GM21515 (cell line): ENCODE measurements at regions not wholly inside any gene's neighbourhood (a gene's known extent, or its start where the extent isn't known, plus 50 kb on each side); places are given as distances from the start of the nearest gene placed in this dataset.
"Not testable (repeated sequence)": the region's sequence is repeated elsewhere in the genome, so short reads cannot be mapped to it uniquely, and the experiment has no call there.

Source experiments
- ATAC-seq: cut with Tn5 transposase; IDR thresholded peaks from one replicate; pipeline ENCODE4 v1.9.1; 2021; ENCODE audit not compliant: unreplicated experiment

GRCh38 chr2:95654897-95655296, 63.1 kb downstream of the TRIM43 start:
- ATAC-seq, result not testable (repeated sequence)

DNA sequence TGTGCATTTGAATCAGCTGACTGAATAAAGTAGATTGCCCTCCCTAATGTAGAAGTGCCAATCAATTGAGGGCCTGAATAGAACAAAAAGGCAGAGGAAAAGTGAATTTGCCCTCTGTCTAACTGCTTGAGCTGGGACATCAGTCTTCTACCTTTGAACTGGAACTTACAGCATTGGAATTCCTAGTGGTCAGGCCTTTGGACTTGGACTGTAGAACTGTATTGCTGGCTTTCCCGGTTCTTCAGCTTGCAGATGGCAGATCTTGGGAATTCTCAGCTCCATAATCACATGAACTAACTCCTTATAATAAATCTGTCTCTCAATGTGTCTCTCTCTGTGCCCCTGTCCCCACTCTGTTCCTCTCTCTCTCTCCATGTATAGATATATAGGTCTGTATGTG, 64.8 kb downstream of the TRIM43 start:
- ATAC-seq, result not testable (repeated sequence)

- not testable (repeated sequence) for ATAC-seq
Observed at GRCh38 chr2:95657937-95658336, 66.1 kb downstream of the TRIM43 start.

GRCh38 chr2:95660766-95661562, 69.2 kb downstream of the TRIM43 start:
- not testable (repeated sequence) for ATAC-seq

- ATAC-seq, result not testable (repeated sequence)
Observed at GRCh38 chr2:95663471-95664441, 72.0 kb downstream of the TRIM43 start.

DNA sequence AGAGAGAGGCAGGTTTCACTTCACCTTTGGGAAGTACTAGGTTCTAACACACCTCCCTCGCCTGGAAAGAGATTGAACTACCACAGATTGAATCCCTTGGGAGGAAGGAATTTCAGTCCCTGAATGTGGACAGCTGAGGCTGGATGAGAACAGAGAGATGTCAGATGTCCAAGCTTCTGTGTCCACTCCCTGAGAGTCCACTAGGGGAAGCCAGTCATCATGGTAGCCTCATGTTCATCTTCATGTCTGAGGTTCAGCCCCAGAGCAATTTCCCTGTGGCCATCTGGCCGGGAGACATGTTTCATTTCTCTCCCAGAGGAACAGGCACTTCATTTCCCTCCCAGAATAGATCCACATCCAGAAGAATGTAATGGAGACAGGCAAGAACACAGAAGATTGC, 74.8 kb downstream of the TRIM43 start:
- not testable (repeated sequence) for ATAC-seq

DNA sequence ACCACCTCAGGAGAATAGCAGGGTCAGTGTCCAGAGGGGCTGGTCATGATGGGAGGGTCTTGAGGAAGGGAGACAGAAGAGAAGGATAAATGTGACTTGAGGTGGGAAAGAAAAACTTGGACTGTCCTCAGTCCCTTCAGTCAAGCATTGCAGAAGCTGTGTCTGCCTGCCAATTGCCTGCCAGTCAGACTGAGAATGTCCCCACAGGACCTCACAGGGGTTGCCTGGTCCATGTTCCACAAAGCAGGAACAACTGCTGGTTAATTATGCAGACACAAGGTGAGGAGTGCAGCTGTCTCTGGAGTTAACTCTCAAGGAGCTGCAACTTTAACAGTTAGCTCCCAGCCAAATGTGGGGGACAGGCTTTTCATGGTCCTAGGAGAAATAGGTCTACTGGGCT, 75.7 kb downstream of the TRIM43 start:
- ATAC-seq, result no peak

GRCh38 chr2:95668934-95669333, 77.1 kb downstream of the TRIM43 start:
- not testable (repeated sequence) for ATAC-seq

GRCh38 chr2:95669441-95669991, 77.7 kb downstream of the TRIM43 start:
- ATAC-seq, result no peak

DNA sequence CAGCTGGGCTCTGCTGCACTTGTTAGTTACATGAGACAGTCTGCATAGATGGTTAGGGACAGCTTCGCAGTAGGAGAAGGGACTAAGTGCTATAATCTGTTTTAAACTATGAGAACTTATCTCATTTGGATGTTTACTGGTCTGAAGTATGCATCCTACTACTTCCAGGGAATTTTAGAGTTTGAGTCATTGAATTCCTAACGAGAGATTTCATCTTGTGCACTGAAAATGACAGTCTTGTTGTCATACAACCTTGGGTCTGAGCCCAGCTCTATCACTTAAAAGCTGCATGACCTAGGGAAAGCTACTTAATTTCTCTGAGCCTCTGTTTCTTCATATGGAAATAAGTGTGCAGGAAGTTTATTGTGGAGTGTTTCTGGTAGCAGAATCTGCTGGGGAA, 78.4 kb downstream of the TRIM43 start:
- ATAC-seq, result no peak

DNA sequence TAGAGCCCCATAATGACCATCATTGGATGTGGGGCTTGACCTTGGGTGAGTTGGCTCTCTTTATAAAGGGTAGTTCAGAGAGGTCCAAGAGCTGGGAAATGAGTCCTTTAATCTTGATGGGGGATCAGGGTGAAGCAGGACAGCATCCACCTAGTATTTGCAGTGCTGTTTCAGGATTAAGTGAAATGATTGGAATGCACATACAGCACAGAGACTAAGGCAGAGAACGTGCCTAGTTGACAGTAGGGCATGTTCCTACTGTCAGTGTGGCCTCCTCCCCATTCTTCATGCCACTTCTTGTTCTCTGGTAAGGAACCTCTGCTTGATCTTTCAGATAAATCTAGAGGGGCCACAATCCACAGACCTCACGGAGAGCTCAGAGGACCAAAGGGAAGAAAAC, 78.9 kb downstream of the TRIM43 start:
- ATAC-seq, result no peak

DNA sequence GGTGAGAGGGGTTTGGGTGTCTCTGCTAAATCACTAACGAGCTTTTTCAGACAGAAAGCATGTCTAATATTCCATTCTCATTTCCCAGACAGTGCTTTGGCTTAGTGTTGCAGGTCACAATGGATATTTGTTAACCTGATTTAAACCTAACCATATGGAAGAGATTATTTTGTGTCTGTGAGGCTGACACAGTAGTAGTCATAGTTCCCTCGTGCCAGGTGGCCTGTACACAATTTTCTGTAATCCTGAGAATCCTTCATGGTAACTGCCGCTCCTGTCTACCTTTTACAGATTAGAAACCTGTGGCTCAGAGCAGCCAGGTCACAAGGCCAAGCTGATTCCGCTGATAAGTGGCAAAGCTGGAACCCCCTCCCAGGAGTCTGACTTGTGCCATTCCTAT, 79.4 kb downstream of the TRIM43 start:
- ATAC-seq, result not testable (repeated sequence)

- not testable (repeated sequence) for ATAC-seq
Observed at GRCh38 chr2:95671992-95672391, 80.2 kb downstream of the TRIM43 start.

- not testable (repeated sequence) for ATAC-seq
Observed at GRCh38 chr2:95672500-95672899, 80.7 kb downstream of the TRIM43 start.

GRCh38 chr2:95674186-95674585, 82.4 kb downstream of the TRIM43 start:
- ATAC-seq, result no peak

DNA sequence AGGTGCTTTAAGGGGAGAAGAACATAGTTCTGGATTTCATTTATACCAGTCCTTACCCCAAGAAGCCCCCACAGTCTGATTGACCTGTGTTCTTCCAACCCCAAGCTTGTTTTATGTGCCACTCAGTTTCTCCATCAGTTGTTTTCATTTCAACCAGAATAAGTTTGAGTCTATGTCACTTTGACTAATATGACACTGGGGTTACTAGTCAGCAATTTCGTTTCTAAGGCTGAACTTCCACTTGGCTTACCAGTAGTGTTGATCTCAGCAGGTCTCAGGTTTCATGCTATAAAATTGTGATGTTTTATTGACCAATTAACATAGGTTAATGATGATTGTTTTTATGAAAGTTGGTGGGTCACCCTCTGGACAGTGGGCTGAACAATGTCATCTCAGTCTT, 84.8 kb downstream of the TRIM43 start:
- not testable (repeated sequence) for ATAC-seq

DNA sequence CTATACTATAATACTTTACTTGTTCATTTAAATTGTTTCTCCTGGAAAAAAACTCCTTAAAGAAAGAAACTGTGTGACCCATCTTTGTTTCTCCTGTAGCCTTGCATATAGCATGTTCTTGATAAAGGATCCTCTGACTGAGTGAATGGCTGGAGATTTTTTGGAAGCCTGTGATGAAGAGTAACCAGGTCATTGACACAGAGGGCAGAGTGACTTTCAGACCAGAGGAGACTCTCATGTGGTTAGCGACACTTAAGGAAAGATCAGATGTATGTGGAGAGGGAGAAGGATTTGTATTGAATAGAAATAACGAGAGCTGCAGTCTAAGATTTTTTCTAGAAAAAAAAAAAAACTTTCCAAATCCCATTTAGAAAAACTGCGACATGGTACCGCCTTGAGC, 85.5 kb downstream of the TRIM43 start:
- ATAC-seq, result no peak

DNA sequence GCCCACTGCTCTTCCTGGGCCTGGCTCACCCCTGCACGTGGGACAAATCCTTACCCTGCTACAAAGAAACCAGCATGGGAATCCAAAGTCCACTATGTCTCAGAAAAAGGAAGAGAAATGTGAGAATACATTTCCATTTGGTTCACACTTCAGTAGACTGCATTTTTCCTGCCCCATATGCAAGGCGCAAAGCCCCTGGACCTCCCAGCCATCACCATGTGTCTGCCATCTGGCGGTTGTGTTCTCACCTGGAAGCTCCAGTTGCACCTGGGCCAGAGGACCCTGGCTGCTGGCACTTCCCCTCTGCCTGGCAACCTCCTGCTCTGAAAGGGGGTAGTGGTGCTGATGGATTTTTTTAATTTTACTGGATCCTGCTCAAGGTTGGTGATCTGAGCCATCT, 86.0 kb downstream of the TRIM43 start:
- not testable (repeated sequence) for ATAC-seq

GRCh38 chr2:95681158-95681557, 89.4 kb downstream of the TRIM43 start:
- ATAC-seq, result not testable (repeated sequence)

DNA sequence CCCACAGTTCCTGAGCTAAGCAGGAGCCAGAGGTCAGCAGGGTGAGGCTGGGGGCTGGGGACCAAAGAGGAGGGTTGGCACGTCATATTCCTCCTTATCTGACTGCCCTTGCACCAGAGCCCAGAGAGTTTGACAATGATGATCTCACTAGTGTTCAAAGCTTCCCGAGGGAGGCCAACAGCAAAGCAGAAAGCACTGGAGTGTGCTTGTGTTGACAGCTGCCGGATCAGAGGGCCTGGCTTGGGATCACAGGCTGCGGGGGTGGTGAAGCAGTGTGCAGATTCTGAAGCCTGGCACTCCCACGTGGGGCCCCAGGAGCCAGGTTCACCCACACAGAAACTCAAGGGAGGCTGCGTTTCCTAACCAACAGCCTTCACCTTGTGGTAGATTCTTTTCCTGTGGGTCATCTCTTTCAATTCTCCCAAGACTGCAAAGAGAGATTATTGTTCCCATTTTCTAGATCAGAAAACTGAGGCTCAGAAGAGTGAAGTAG, 89.8 kb downstream of the TRIM43 start:
- not testable (repeated sequence) for ATAC-seq

DNA sequence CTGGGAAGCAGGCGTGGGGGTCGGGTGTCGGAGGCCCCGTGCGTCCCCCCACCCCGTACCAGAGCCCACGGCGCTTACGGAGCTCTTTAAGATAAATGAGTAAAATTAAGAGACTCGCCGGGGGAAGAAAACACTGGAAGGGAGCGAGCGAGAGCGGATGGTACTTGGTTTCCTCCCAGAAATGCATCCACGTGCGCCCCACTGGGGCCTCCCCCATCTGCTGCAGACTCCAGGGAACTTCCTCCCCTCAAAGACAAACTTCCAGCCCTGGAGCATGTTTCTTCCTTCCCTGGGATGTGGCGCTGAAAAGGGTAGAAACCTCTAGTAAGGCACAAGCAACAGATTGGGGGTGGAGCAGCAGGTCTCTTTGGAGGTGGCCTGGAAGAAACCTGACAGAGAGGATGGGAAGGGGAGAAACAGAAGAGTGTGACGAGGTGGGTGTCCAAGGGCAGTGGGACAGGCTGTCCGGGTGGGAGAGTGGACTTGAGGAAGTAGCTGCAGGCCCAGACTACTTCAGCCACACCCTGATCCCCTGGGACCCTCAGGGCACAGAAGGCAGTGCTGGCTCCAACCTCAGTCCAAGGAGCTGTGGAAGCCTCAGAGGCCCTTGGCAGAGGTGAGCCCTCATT, 91.2 kb downstream of the TRIM43 start:
- not testable (repeated sequence) for ATAC-seq
